ENCODE measurements at regions not wholly inside any gene's neighbourhood (a gene's known extent, or its start where the extent isn't known, plus 50 kb on each side); places are given as distances from the start of the nearest gene placed in this dataset.

- TF ChIP-seq EZH2 (IDR thresholded peaks at IDR 0.05; ENCODE audit: low read depth) = no peak
- no peak for TF ChIP-seq CTCF (conservative IDR thresholded peaks at IDR 0.05)
- Histone ChIP-seq H3K79me2 (ENCODE audit: low read depth) (no peaks in the 10 kb centered on the region), H3K4me1 (replicated peaks; ENCODE audit: insufficient read depth) (no peaks in the 10 kb centered on the region), H3K9me2 (ENCODE audit: insufficient read depth) (no peaks in the 10 kb centered on the region), H3K4me2 (no peak overlapping the region), H3K27me3 (ENCODE audit: insufficient read depth, low read depth) (peaks cover 31% of the 10 kb centered on the region), H2AFZ (no peak overlapping the region), H3K27ac (no peak overlapping the region), H4K20me1 (ENCODE audit: insufficient read depth) (no peaks in the 10 kb centered on the region), H3K36me3 (ENCODE audit: low read depth) (no peaks in the 10 kb centered on the region), H3K9me3 (ENCODE audit: insufficient read depth, low read depth) (no peaks in the 10 kb centered on the region), H3K4me3 (no peak overlapping the region), H3F3A (ENCODE audit: insufficient read depth, low read depth) (no peaks in the 10 kb centered on the region)
- ChIA-PET POLR2A (ENCODE audit: unreplicated experiment) (no interaction called here), CTCF (no interaction called here)
- no TSS peak for BruUV-seq (replicated peaks)
- no peak for DNase-seq
- intact Hi-C loops (cut with micrococcal nuclease; ENCODE audit: unreplicated experiment) = no loop called here
Measured at GRCh38 chr10:47060993-47061500, 149.8 kb downstream of the PTPN20 start.

GRCh38 chr10:47061776-47062175 is 150.5 kb downstream of the PTPN20 start:
- no peaks in the 10 kb centered on the region for H3K79me2 ChIP-seq (ENCODE audit: low read depth)
- POLR2A ChIA-PET (ENCODE audit: unreplicated experiment) = no interaction called here
- H3K4me2 ChIP-seq = no peak overlapping the region
- no peak overlapping the region for H2AFZ ChIP-seq
- no peak overlapping the region for H3K27ac ChIP-seq
- no peak overlapping the region for H3K4me3 ChIP-seq
- no peaks in the 10 kb centered on the region for H3K9me3 ChIP-seq (ENCODE audit: insufficient read depth, low read depth)
- no peaks in the 10 kb centered on the region for H3K9me2 ChIP-seq (ENCODE audit: insufficient read depth)
- peaks cover 31% of the 10 kb centered on the region for H3K27me3 ChIP-seq (ENCODE audit: insufficient read depth, low read depth)
- no peaks in the 10 kb centered on the region for H3K4me1 ChIP-seq (replicated peaks; ENCODE audit: insufficient read depth)
- no peaks in the 10 kb centered on the region for H4K20me1 ChIP-seq (ENCODE audit: insufficient read depth)
- intact Hi-C loops (cut with micrococcal nuclease; ENCODE audit: unreplicated experiment) = no loop called here
- DNase-seq = no peak
- CTCF ChIA-PET = no interaction called here
- no peaks in the 10 kb centered on the region for H3F3A ChIP-seq (ENCODE audit: insufficient read depth, low read depth)
- no TSS peak for BruUV-seq (replicated peaks)
- H3K36me3 ChIP-seq (ENCODE audit: low read depth) = no peaks in the 10 kb centered on the region
- TF ChIP-seq EZH2 (IDR thresholded peaks at IDR 0.05; ENCODE audit: low read depth) (no peak), CTCF (conservative IDR thresholded peaks at IDR 0.05) (no peak)

- Histone ChIP-seq H3K4me2 (no peak overlapping the region), H3K36me3 (ENCODE audit: low read depth) (no peaks in the 10 kb centered on the region), H3K4me3 (no peak overlapping the region), H3K4me1 (replicated peaks; ENCODE audit: insufficient read depth) (no peaks in the 10 kb centered on the region), H3K9me2 (ENCODE audit: insufficient read depth) (no peaks in the 10 kb centered on the region), H3F3A (ENCODE audit: insufficient read depth, low read depth) (no peaks in the 10 kb centered on the region), H3K9me3 (ENCODE audit: insufficient read depth, low read depth) (no peaks in the 10 kb centered on the region), H2AFZ (no peak overlapping the region), H4K20me1 (ENCODE audit: insufficient read depth) (no peaks in the 10 kb centered on the region), H3K79me2 (ENCODE audit: low read depth) (no peaks in the 10 kb centered on the region), H3K27ac (no peak overlapping the region), H3K27me3 (ENCODE audit: insufficient read depth, low read depth) (peaks cover 31% of the 10 kb centered on the region)
- no TSS peak for BruUV-seq (replicated peaks)
- intact Hi-C loops (cut with micrococcal nuclease; ENCODE audit: unreplicated experiment) = no loop called here
- ChIA-PET CTCF (no interaction called here), POLR2A (ENCODE audit: unreplicated experiment) (no interaction called here)
- TF ChIP-seq CTCF (conservative IDR thresholded peaks at IDR 0.05) (no peak), EZH2 (IDR thresholded peaks at IDR 0.05; ENCODE audit: low read depth) (no peak)
- DNase-seq = no peak
Measured at GRCh38 chr10:47062441-47063200, 151.4 kb downstream of the PTPN20 start.
